ENCODE measurements at regions not wholly inside any gene's neighbourhood (a gene's known extent, or its start where the extent isn't known, plus 50 kb on each side); places are given as distances from the start of the nearest gene placed in this dataset.

DNA sequence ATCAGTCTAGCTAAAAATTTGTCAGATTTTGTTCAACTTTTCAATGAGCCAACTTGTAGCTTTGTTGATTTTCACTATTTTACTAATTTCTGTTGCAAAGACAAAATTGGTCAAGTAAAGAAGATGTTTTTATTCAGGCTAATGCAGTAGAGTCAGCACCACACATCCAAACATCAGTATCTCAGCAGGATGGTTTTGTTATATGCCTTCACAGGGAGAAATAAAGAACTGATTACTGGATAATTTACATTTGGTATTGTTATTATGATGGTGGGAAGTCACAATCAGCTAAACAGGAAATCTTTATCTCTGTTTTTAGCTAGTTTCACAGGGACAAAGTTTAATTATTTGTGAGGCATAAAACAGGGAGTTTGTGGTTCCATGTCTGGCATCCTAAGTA, 713.4 kb downstream of the SLITRK5 start:
- TF ChIP-seq ZNF121 (CRISPR knock-in tag; IDR thresholded peaks at IDR 0.05), result no peak
- TF ChIP-seq, protein P1, sequence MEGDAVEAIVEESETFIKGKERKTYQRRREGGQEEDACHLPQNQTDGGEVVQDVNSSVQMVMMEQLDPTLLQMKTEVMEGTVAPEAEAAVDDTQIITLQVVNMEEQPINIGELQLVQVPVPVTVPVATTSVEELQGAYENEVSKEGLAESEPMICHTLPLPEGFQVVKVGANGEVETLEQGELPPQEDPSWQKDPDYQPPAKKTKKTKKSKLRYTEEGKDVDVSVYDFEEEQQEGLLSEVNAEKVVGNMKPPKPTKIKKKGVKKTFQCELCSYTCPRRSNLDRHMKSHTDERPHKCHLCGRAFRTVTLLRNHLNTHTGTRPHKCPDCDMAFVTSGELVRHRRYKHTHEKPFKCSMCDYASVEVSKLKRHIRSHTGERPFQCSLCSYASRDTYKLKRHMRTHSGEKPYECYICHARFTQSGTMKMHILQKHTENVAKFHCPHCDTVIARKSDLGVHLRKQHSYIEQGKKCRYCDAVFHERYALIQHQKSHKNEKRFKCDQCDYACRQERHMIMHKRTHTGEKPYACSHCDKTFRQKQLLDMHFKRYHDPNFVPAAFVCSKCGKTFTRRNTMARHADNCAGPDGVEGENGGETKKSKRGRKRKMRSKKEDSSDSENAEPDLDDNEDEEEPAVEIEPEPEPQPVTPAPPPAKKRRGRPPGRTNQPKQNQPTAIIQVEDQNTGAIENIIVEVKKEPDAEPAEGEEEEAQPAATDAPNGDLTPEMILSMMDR (IDR thresholded peaks at IDR 0.05), result no peak
- no peak for TF ChIP-seq FOXK1 (CRISPR knock-in tag; IDR thresholded peaks at IDR 0.05)
- TF ChIP-seq, protein P2, sequence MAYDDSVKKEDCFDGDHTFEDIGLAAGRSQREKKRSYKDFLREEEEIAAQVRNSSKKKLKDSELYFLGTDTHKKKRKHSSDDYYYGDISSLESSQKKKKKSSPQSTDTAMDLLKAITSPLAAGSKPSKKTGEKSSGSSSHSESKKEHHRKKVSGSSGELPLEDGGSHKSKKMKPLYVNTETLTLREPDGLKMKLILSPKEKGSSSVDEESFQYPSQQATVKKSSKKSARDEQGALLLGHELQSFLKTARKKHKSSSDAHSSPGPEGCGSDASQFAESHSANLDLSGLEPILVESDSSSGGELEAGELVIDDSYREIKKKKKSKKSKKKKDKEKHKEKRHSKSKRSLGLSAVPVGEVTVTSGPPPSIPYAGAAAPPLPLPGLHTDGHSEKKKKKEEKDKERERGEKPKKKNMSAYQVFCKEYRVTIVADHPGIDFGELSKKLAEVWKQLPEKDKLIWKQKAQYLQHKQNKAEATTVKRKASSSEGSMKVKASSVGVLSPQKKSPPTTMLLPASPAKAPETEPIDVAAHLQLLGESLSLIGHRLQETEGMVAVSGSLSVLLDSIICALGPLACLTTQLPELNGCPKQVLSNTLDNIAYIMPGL (CRISPR knock-in tag; IDR thresholded peaks at IDR 0.05), result no peak
- no peak for TF ChIP-seq CREM (CRISPR knock-in tag; IDR thresholded peaks at IDR 0.05)
- TF ChIP-seq, protein P3, sequence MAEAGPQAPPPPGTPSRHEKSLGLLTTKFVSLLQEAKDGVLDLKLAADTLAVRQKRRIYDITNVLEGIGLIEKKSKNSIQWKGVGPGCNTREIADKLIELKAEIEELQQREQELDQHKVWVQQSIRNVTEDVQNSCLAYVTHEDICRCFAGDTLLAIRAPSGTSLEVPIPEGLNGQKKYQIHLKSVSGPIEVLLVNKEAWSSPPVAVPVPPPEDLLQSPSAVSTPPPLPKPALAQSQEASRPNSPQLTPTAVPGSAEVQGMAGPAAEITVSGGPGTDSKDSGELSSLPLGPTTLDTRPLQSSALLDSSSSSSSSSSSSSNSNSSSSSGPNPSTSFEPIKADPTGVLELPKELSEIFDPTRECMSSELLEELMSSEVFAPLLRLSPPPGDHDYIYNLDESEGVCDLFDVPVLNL (CRISPR knock-in tag; IDR thresholded peaks at IDR 0.05; ENCODE audit: borderline replicate concordance, low read depth), result no peak
- no peak for TF ChIP-seq ZBTB21 (CRISPR knock-in tag; IDR thresholded peaks at IDR 0.05; ENCODE audit: borderline replicate concordance)
- TF ChIP-seq CBFB (CRISPR knock-in tag; IDR thresholded peaks at IDR 0.05; ENCODE audit: low read depth), result no peak
- no peak for TF ChIP-seq JUN (CRISPR knock-in tag; IDR thresholded peaks at IDR 0.05)
- no peak for TF ChIP-seq ZNF138 (CRISPR knock-in tag; conservative IDR thresholded peaks at IDR 0.05)
- TF ChIP-seq, protein P4, sequence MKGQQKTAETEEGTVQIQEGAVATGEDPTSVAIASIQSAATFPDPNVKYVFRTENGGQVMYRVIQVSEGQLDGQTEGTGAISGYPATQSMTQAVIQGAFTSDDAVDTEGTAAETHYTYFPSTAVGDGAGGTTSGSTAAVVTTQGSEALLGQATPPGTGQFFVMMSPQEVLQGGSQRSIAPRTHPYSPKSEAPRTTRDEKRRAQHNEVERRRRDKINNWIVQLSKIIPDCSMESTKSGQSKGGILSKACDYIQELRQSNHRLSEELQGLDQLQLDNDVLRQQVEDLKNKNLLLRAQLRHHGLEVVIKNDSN (CRISPR knock-in tag; IDR thresholded peaks at IDR 0.05), result no peak
- TF ChIP-seq, protein P5, sequence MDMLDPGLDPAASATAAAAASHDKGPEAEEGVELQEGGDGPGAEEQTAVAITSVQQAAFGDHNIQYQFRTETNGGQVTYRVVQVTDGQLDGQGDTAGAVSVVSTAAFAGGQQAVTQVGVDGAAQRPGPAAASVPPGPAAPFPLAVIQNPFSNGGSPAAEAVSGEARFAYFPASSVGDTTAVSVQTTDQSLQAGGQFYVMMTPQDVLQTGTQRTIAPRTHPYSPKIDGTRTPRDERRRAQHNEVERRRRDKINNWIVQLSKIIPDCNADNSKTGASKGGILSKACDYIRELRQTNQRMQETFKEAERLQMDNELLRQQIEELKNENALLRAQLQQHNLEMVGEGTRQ (CRISPR knock-in tag; IDR thresholded peaks at IDR 0.05), result no peak
- TF ChIP-seq, protein P6, sequence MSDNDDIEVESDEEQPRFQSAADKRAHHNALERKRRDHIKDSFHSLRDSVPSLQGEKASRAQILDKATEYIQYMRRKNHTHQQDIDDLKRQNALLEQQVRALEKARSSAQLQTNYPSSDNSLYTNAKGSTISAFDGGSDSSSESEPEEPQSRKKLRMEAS (CRISPR knock-in tag; IDR thresholded peaks at IDR 0.05), result no peak
- TF ChIP-seq IRF2 (CRISPR knock-in tag; IDR thresholded peaks at IDR 0.05; ENCODE audit: borderline replicate concordance, low read depth), result no peak
